Effector memory CD8-positive, alpha-beta T cell (primary cell): ENCODE measurements at regions not wholly inside any gene's neighbourhood (a gene's known extent, or its start where the extent isn't known, plus 50 kb on each side); places are given as distances from the start of the nearest gene placed in this dataset.

Experiments used
- ATAC-seq: fragments of 150-1000 bp; cut with Tn5 transposase; replicated peaks from 2 replicates; pipeline ENCODE4 v1.10.0; 2021; ENCODE audit warnings: mild to moderate bottlenecking, moderate library complexity
- DNase-seq, 3 experiments: peaks; one replicate each; pipeline ENCODE4 v3.0.0; 2021
- H3K27ac Mint-ChIP-seq, 2 donors: one replicate each; pipeline ENCODE4 v1.8.0; 2022; ENCODE audit warnings: mild to moderate bottlenecking in 2 of 2, mixed read lengths in 2 of 2, moderate library complexity in 2 of 2
- H3K27me3 Mint-ChIP-seq, 2 donors: one replicate each; pipeline ENCODE4 v1.8.0; 2022; ENCODE audit warnings: mixed read lengths in 2 of 2
- H3K36me3 Mint-ChIP-seq: one replicate; pipeline ENCODE4 v1.8.0; 2022; ENCODE audit warnings: mild to moderate bottlenecking, moderate library complexity, mixed read lengths; ENCODE audit not compliant: insufficient read depth
- H3K4me1 Mint-ChIP-seq, 2 donors: one replicate each; pipeline ENCODE4 v1.8.0; 2022; ENCODE audit warnings: low read depth in 2 of 2, mixed read lengths in 2 of 2
- H3K4me3 Mint-ChIP-seq, 2 donors: one replicate each; pipeline ENCODE4 v1.8.0; 2022; ENCODE audit warnings: mild to moderate bottlenecking in 2 of 2, mixed read lengths in 2 of 2, moderate library complexity in 2 of 2
- H3K9me3 Mint-ChIP-seq, 2 donors: one replicate each; pipeline ENCODE4 v1.8.0; 2022; ENCODE audit warnings: mixed read lengths in 2 of 2

GRCh38 chr22:48594757-48595510 is 1232.7 kb downstream of the BRD1 start:
- Mint-ChIP-seq H3K27ac (no peak overlapping the region), H3K27me3 (peaks cover under 1 to 18% of the 10 kb centered on the region in 2 donors), H3K4me1 (no peaks in the 10 kb centered on the region), H3K4me3 (no peak overlapping the region), H3K9me3 (no peaks in the 10 kb centered on the region), H3K36me3 (no peaks in the 10 kb centered on the region)
- ATAC-seq (no peak), DNase-seq (no peak)

DNA sequence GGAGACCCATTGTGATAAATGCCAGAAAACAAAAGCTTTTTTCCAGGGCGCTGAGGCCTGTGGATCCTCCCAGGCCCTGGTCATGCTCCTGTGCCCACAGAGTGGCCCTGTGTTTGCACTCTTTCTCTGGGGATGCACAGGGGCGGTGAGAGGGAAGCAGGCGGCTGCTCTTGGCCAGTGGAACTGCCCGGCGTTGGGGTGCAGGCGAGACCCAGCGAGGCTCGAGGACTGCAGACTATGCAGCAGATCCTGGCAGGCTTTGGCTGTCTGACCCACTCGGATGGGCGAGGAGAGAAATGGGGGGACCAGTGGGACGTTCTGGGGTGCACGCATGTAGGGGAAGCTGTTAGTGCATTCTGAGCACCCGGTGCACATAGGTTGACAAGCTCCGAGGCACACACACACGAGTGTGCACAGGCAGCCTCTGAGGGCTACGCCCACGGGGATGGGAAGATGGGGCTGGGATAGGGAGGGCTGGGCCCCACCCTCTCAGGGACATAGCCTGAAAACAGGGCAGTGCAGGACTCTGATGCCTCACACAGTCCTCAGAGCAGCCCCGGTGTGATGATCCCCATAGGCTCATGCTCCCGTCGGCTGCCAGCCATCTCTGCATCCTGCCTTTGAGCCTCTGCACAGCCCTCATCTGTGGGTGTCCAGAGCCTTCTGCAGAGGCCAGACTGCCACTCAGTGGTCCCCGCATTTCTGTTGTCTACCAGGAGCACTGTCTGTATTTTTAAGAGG is 1233.5 kb downstream of the BRD1 start:
- DNase-seq (no peak), ATAC-seq (no peak)
- no peak overlapping the region for H3K4me3 Mint-ChIP-seq

DNA sequence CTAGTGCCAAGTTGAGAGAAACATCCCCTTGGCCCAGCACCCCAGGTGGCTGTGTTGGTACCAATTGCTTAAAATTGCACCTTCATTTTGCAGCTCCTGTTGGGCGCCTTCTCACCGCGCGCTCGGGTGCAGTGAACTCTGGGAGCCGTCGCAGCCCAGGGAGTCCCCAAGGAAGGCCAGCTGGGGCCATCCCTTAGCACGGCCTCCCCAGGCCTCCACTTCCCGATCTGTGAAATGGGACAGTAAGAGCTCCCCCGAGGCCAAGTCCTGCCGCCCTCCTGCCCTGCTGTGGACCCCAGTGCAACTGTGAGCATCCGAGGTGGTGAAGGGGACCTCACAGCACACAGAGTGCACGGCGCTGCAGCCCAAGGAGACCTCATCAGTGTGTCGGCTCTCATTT is 1234.1 kb downstream of the BRD1 start:
- Mint-ChIP-seq H3K27me3 (peaks cover 7 to 18% of the 10 kb centered on the region in 2 donors), H3K9me3 (no peaks in the 10 kb centered on the region), H3K4me3 (no peak overlapping the region), H3K4me1 (no peaks in the 10 kb centered on the region), H3K27ac (no peak overlapping the region), H3K36me3 (no peaks in the 10 kb centered on the region)
- DNase-seq (no peak), ATAC-seq (no peak)

More for the DNA sequence above, 1233.5 kb downstream of the BRD1 start:
- Mint-ChIP-seq H3K36me3 (no peaks in the 10 kb centered on the region), H3K9me3 (no peaks in the 10 kb centered on the region), H3K27me3 (peaks cover 7 to 18% of the 10 kb centered on the region in 2 donors), H3K27ac (no peak overlapping the region), H3K4me1 (no peaks in the 10 kb centered on the region)

GRCh38 chr22:48592931-48593330 is 1234.7 kb downstream of the BRD1 start:
- Mint-ChIP-seq H3K9me3 (no peaks in the 10 kb centered on the region), H3K27me3 (peaks cover 7 to 18% of the 10 kb centered on the region in 2 donors), H3K36me3 (no peaks in the 10 kb centered on the region), H3K4me1 (no peaks in the 10 kb centered on the region), H3K4me3 (no peak overlapping the region), H3K27ac (no peak overlapping the region)
- ATAC-seq, result no peak
- no peak for DNase-seq

- no peaks in the 10 kb centered on the region for H3K9me3 Mint-ChIP-seq
- H3K36me3 Mint-ChIP-seq, result no peaks in the 10 kb centered on the region
- no peak overlapping the region for H3K27ac Mint-ChIP-seq
- DNase-seq (no peak), ATAC-seq (no peak)
- H3K27me3 Mint-ChIP-seq, result peaks cover 7 to 18% of the 10 kb centered on the region in 2 donors
- H3K4me3 Mint-ChIP-seq, result no peak overlapping the region
- H3K4me1 Mint-ChIP-seq, result no peaks in the 10 kb centered on the region
Measured at GRCh38 chr22:48592488-48592887, 1235.2 kb downstream of the BRD1 start.

GRCh38 chr22:48592066-48592345 is 1235.7 kb downstream of the BRD1 start:
- Mint-ChIP-seq H3K27me3 (peaks cover 7 to 18% of the 10 kb centered on the region in 2 donors), H3K27ac (no peak overlapping the region)

DNA sequence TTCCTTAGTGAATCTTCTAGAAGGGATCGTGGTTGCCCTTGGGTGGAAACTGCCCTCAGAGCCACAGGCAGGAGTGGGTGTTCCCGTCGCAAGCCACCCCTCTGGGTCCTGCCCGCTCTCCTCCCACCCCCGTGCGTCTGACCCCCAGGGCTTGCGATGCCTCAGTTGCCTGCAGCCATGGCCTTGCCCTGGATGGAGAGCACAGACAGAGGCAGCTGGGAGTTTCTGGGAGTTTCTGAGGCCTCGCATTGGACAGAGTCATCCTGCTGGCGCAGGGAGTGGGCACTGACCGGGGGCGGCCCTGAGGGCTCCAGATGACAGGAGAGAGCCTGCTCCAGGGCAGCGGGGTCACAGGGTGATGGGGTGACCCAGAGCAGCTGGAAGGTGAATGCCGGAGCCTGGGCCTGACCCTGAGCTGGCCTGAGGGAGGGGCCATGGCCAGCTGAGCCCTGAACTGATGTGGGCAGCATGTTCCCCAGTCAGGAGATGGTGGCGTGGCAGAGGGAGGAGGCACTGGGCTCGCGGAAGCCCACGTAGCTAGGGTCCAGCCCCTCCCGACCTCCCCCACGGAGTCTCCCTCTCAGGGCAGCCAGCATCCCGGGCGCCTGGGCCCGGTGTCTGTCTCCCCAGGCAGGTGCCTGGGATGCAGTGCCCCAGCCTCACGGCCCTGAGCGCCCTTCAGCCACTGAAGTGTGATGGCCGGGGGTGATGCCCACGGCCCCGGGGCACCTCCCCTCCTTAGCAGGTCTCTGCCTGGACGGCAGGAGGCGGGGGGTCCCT is 1236.2 kb downstream of the BRD1 start:
- peaks cover 7 to 18% of the 10 kb centered on the region in 2 donors for H3K27me3 Mint-ChIP-seq
- no peak overlapping the region for H3K27ac Mint-ChIP-seq
- no peaks in the 10 kb centered on the region for H3K4me1 Mint-ChIP-seq
- ATAC-seq (no peak), DNase-seq (no peak)
- H3K9me3 Mint-ChIP-seq, result no peaks in the 10 kb centered on the region
- H3K4me3 Mint-ChIP-seq, result no peak overlapping the region
- H3K36me3 Mint-ChIP-seq, result no peaks in the 10 kb centered on the region

More at GRCh38 chr22:48592066-48592345, 1235.7 kb downstream of the BRD1 start:
- DNase-seq (no peak), ATAC-seq (no peak)
- Mint-ChIP-seq H3K4me1 (no peaks in the 10 kb centered on the region), H3K9me3 (no peaks in the 10 kb centered on the region), H3K4me3 (no peak overlapping the region), H3K36me3 (no peaks in the 10 kb centered on the region)

GRCh38 chr22:48589901-48590300 is 1237.8 kb downstream of the BRD1 start:
- no peaks in the 10 kb centered on the region for H3K9me3 Mint-ChIP-seq
- no peaks in the 10 kb centered on the region for H3K36me3 Mint-ChIP-seq
- H3K27me3 Mint-ChIP-seq, result peaks cover 7 to 18% of the 10 kb centered on the region in 2 donors
- ATAC-seq, result no peak
- no peaks in the 10 kb centered on the region for H3K4me1 Mint-ChIP-seq
- DNase-seq, result no peak
- no peak overlapping the region for H3K27ac Mint-ChIP-seq
- H3K4me3 Mint-ChIP-seq, result no peak overlapping the region

DNA sequence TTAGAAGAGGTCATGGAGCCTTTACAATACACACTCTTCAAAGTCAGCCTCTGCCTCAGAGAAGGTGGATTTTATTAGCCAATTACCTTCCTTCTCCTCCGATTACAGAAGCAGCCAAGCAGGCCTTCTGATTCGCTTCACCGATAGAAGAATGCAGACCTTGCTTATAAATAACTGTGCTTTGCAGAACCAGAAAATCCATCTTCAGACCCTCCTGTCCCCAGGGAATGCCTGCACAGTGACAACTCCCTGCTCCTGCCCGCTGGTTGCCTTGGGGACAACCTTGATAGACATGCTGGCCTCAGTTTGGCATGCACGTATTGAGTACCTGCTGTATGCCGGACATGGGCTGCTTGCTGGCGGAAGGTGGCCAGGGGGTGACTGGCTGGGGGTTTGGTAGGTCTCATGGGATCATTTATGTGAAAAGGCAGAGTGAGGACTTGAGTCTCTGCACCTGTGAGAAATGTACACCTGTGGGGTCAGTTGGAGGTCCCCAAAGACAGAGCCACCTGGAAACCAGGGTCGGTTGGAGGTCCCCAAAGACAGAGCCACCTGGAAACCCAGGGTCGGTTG is 1238.7 kb downstream of the BRD1 start:
- Mint-ChIP-seq H3K4me3 (no peak overlapping the region), H3K4me1 (no peaks in the 10 kb centered on the region), H3K27me3 (peaks cover 7 to 14% of the 10 kb centered on the region in 2 donors), H3K36me3 (no peaks in the 10 kb centered on the region), H3K9me3 (no peaks in the 10 kb centered on the region), H3K27ac (no peak overlapping the region)
- DNase-seq (no peak), ATAC-seq (no peak)

DNA sequence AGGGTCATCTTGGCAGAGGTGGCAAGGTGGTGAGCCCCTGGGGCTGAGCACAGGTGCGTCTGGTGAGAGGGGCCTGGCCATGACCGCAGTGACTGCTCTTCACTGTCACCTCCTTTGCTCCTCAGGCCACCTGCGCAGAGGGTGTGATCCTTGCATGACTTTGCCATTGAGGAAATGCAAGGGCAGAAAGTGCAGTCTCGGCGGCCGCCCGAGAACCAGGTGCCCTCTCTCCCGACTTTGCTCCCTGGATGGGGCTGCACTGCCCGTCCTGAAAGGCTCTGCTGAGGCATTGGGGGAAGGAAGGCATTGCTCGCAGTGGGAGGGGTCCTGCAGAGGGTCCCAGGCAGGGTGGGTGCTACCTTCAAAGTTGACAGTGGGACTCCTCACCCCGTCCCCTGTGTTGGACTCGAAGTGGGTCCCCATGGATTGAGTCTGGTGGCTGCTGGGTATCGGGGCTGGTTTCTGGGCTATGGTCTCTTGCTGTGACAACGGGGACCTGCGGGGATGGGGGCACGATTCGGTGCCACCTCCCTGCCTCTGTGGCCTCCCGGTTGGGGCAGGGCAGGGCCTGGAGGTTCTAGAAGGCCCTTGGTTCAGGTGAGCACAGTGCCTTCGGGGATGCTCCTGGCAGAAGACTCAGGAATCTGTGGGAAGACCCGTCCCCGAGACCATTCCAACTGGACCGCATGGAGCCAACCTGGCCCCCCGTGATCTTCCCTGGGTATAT is 1239.4 kb downstream of the BRD1 start:
- no peak overlapping the region for H3K4me3 Mint-ChIP-seq
- H3K9me3 Mint-ChIP-seq, result no peaks in the 10 kb centered on the region
- DNase-seq (no peak), ATAC-seq (no peak)
- peaks cover 7% of the 10 kb centered on the region in 2 donors for H3K27me3 Mint-ChIP-seq
- no peak overlapping the region for H3K27ac Mint-ChIP-seq
- no peaks in the 10 kb centered on the region for H3K4me1 Mint-ChIP-seq
- H3K36me3 Mint-ChIP-seq, result no peaks in the 10 kb centered on the region

DNA sequence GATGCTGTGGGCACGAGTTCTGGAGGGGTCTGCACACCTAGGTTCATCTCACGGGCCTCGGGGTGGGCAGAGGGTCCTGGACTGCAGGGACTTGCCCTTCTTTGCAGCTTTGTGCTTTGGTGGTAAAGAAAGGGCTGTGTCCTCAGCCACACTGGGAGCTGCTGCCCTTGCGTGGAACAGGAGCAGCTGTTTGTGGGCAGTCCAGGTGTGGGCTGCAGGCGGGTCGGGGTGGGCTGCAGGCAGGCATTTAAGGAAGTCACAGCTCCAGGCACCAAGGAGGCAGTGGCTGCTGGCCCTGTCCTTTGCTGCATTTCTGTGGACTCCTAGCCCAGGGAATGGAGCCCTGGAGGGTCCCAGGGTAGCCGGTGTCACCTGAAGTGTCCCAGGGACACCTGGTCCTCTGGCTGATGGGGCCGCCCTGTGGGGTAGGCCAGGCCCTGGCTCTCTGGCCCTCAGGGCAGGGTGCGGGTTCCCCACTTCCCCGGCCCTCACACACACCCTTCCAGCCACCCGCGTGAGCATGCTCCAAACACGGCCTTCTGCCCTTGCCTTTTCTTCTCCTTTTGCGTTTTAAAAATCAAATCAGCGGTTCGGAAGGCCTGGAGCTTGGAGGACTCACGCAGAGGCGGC is 1240.3 kb downstream of the BRD1 start:
- no peak overlapping the region for H3K27ac Mint-ChIP-seq
- no peaks in the 10 kb centered on the region for H3K36me3 Mint-ChIP-seq
- peaks cover 0 to 7% of the 10 kb centered on the region in 2 donors for H3K27me3 Mint-ChIP-seq
- no peaks in the 10 kb centered on the region for H3K9me3 Mint-ChIP-seq
- no peaks in the 10 kb centered on the region for H3K4me1 Mint-ChIP-seq
- no peak for ATAC-seq
- no peak overlapping the region for H3K4me3 Mint-ChIP-seq
- no peak for DNase-seq

GRCh38 chr22:48586799-48587185 is 1240.9 kb downstream of the BRD1 start:
- Mint-ChIP-seq H3K27ac (no peak overlapping the region), H3K36me3 (no peaks in the 10 kb centered on the region), H3K9me3 (no peaks in the 10 kb centered on the region), H3K27me3 (peaks cover 0 to 7% of the 10 kb centered on the region in 2 donors), H3K4me3 (no peak overlapping the region), H3K4me1 (no peaks in the 10 kb centered on the region)
- ATAC-seq (no peak), DNase-seq (no peak)
